Epithelial cell of esophagus (primary cell): ENCODE measurements at regions not wholly inside any gene's neighbourhood (a gene's known extent, or its start where the extent isn't known, plus 50 kb on each side); places are given as distances from the start of the nearest gene placed in this dataset.

ENCODE experiments used
- DNase-seq: peaks from one replicate; pipeline ENCODE4 v3.0.0; 2010; ENCODE audit warnings: low read depth
- H3K4me3 ChIP-seq: 2 replicates; pipeline ENCODE4 v1.5.1; 2011; ENCODE audit warnings: mild to moderate bottlenecking, low read length, control low read depth
- TF ChIP-seq, protein P1 (sequence below): IDR thresholded peaks from 2 replicates; pipeline ENCODE4 v1.5.1; 2011; ENCODE audit warnings: low read depth, mild to moderate bottlenecking, low read length, control low read depth, inconsistent platforms; ENCODE audit not compliant: insufficient read depth; ENCODE audit errors: missing control alignments

DNA sequence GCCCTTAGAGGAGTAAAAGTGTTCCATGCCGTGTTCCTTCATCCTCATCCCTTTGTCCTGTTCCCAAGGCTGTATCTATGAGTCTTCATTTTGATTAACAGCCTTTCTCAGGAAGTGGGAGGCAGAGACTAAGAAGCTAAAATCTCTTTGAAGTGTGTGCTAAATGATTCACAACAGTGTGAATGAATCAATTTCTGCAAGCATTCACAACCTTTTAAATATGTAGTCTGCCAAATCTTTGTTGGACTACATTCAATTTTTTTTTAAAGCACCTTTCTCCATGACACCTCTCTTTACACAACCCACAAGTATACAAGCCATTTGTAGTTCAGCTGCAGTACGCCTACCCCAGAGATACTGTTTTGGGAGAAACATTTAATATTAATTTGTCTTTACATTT, 408.6 kb upstream of the FANCL start:
- H3K4me3 ChIP-seq: no peak overlapping the region
- TF ChIP-seq, protein P1, sequence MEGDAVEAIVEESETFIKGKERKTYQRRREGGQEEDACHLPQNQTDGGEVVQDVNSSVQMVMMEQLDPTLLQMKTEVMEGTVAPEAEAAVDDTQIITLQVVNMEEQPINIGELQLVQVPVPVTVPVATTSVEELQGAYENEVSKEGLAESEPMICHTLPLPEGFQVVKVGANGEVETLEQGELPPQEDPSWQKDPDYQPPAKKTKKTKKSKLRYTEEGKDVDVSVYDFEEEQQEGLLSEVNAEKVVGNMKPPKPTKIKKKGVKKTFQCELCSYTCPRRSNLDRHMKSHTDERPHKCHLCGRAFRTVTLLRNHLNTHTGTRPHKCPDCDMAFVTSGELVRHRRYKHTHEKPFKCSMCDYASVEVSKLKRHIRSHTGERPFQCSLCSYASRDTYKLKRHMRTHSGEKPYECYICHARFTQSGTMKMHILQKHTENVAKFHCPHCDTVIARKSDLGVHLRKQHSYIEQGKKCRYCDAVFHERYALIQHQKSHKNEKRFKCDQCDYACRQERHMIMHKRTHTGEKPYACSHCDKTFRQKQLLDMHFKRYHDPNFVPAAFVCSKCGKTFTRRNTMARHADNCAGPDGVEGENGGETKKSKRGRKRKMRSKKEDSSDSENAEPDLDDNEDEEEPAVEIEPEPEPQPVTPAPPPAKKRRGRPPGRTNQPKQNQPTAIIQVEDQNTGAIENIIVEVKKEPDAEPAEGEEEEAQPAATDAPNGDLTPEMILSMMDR: no peak
- peak; percentile 62 for DNase-seq

DNA sequence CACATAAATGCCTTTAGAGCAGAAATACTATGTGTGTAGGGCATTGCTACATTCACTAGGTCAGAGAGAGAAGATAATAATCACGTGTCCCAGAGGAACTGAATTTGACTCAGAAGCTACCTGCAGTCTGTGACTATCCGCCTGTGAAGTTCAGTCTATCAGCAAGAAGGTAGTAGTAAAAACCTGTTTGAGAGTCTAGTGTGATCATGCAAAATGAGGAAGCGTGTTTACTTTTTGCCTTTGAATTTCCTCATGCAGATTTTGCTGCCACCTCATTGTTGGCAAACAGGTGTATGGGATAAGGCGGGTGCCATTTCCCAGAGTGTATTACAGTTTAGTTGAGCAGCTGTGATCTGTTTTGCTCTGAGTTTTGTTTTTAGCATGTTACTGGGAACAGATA, 403.9 kb upstream of the FANCL start:
- TF ChIP-seq, protein P1: no peak
- peak; percentile 53 for DNase-seq
- no peak overlapping the region for H3K4me3 ChIP-seq

DNA sequence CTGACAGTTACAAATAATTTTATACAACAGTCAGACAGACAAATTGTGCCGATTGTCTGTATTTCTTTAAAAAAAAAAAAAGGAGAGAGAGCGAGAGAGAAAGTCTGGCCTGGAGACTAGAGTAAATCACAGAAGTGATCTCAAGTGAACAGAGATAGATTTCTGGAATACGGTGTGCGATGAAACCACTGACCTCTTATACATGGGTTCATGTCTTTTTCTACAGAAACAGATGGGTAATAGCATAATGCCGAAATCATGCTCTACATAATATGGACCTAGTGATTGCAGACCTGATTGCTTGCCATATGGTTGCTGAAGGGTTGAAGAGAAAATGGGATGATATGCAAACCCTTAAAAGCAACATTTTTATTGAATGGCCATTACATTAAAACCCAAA, 403.3 kb upstream of the FANCL start:
- TF ChIP-seq, protein P1: no peak
- DNase-seq: no peak

DNA sequence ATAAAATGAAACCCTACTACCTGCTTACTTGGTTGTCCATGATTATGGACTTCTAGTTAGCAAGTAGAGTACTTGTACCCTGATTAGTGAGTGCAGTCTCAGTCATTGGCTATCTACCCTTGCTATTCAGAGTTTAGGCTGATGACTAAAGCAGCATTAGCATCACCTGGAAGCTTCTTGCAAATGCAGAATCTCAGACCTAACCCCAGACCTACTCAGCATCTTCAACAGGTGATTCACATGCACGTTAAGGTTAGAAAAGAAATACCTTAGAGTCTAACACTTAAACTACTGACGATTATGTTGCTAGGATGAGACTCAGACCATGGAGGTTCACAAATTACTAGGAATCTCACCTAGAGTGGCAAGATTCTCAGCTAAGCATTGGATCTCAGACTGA, 399.9 kb upstream of the FANCL start:
- TF ChIP-seq, protein P1: no peak
- H3K4me3 ChIP-seq: no peak overlapping the region

More for the DNA sequence above, 403.3 kb upstream of the FANCL start:
- H3K4me3 ChIP-seq: no peak overlapping the region

DNA sequence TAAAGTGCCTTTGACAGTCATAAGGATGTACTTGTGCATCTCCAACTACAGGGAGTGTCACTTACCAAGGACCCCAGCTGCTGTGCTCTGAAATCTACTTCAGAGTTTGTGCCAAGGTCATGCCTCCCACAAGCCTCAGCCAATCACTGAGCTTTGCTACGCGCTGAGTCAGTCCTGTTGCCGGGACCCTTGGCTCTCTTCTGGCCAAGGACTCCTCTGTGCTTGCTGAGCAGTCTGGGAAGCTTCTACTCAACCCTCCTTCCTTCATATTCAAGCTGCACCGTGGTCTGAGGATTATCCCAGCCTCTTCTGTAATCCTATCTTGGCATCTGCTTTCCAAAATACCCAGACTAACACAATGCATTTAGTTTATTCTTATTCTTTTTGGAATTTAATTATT, 398.9 kb upstream of the FANCL start:
- H3K4me3 ChIP-seq: no peak overlapping the region
- no peak for DNase-seq
- TF ChIP-seq, protein P1: no peak

More for the DNA sequence above, 399.9 kb upstream of the FANCL start:
- DNase-seq: no peak

DNA sequence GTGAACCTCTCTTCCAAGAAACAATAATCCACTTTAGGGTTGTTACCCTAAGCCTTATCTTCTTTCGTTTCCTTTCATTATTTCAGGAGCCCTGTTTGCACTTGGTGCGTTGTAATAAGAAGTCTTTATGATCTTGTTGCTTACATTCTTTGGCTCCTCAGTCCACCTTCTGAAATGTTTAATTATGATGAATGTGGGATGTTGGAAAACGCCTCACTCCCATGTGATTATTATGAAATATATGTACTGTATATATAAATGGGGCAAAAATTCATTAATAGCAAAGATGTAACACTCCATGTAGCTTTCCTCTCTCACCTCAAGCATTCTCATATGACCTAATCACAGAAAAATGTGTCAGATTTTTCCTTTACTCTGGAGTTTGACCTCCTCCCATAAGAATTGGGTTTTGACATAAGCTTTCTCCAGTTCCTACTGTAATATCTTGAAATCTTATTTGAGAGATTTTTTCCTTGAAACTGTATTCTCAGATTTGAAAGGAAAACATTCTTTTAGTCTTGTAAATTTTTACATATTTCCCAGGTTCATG, 397.2 kb upstream of the FANCL start:
- peak; percentile 36 for DNase-seq
- TF ChIP-seq, protein P1: no peak
- H3K4me3 ChIP-seq: no peak overlapping the region

DNA sequence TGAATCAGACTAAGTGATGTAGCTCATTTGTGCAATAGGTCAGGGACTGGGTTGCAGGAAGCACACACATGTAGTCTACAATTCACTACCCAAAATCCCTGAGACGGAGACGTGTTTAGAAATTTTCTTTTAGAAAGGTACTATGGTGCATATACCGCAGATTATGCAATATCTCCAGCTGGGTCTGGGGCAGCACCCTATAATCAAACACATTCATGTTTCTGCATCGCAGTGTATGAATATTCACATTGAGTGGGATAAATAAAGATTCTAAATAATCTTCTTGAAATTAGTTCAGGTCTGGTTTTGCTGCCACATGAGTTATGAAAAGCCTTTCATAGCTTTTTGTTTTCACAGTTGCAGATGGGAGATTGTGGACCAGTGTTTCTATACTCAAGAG, 395.7 kb upstream of the FANCL start:
- TF ChIP-seq, protein P1: no peak
- DNase-seq: no peak
- no peak overlapping the region for H3K4me3 ChIP-seq
